Bone marrow (tissue), 2 donors: ENCODE measurements at regions not wholly inside any gene's neighbourhood (a gene's known extent, or its start where the extent isn't known, plus 50 kb on each side); places are given as distances from the start of the nearest gene placed in this dataset.
"Not testable (repeated sequence)": the region's sequence is repeated elsewhere in the genome, so short reads cannot be mapped to it uniquely, and the experiment has no call there.

ENCODE experiments used
- DNase-seq, 2 donors: peaks; one replicate each; lab custom pipeline; 2025; lab: John Stamatoyannopoulos, UW

GRCh38 chr6:154923199-154923869 lies 71.8 kb upstream of the TIAM2 start:
- DNase-seq = no peak

DNA sequence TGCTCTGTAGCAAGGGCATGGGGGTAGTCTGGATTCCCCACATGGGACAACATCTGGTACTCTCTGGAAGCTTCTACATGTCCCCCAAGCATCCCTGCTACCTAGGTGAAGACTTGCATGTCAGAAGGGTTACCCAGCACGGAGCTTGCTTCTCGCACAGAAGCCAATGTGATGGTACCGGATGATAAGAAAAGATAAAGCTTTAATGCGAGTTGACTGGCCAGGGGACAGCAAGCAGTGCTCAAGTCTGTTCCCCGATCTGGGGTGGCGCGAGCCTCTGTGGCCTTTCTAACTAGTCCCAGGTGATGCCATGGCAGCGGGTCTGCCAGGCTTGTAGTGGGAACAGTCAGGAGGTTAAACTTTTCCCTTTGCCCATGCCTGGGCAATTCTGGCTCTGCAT lies 70.0 kb upstream of the TIAM2 start:
- DNase-seq = no peak

DNA sequence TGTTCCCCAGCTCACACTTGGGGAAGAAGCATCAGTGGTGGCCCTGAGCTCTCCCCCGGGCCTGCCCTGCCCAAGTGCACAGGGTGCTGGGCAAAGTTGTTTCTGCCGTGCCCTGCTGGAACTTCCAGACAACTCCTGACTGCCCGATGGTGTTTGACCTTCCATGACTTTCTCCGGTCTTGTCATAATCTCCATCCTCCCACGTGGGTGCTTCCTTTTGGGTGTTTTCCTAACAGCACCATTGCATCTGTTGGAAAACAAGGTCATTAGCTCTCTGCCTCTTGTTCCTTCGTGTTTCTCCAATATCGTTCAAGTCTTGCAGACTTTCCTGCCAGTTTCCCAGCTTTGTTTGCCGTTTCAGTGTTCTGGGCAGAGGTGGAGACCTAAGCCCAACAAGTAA lies 68.7 kb upstream of the TIAM2 start:
- no peak for DNase-seq

DNA sequence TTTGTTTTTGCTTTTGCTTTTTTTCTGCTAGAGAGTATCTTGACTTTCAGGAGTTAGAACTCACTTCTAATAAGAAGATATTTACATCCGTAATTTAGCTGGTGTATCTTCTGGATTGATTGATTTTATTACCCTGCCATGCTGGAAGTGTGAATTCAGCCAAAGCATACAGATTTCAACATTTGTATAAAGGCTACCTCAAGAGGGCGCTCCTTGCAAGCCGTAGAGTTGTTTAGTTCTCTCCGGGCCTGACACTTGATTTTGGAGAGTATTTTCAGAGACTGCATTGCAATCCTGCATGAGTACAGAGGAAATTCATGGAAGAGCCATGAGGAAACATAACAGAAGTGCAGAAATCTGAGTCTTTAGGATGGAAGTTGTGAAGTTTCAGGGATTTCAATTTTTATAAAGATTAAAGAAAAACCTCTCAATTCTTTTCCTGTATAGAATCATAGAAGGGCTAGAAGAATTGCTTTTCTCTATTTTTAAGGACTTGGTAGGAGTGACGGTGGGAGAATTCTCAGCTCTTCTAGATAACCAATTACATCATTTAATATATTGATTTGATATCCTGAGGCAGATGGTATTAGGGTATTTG lies 66.7 kb upstream of the TIAM2 start:
- peak in 1 of 2 donors; percentile 56 for DNase-seq

DNA sequence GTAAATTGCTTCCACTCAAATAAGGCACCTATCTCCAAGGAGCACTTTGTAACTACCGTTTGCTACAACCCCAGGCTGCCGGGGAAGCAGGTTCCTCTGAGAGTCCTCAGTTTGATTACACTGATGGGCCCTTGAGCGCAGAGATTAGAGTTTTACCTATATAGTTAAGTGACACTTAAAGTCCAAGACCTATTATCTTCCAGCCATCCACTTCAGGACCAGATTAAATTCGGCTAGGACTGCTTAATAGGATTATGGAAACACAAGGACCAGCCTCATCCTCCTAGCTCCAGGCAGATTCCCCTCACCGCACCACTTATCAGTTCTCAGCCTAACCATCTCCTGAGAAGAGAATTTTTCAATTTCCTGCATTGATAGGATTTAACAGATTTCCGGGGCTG lies 64.7 kb upstream of the TIAM2 start:
- DNase-seq = no peak

- DNase-seq = peak in 1 of 2 donors; percentile 3
These were observed 63.2 kb upstream of the TIAM2 start for GRCh38 chr6:154931711-154932424.

- DNase-seq = no peak
These were observed 62.5 kb upstream of the TIAM2 start for GRCh38 chr6:154932515-154933027.

DNA sequence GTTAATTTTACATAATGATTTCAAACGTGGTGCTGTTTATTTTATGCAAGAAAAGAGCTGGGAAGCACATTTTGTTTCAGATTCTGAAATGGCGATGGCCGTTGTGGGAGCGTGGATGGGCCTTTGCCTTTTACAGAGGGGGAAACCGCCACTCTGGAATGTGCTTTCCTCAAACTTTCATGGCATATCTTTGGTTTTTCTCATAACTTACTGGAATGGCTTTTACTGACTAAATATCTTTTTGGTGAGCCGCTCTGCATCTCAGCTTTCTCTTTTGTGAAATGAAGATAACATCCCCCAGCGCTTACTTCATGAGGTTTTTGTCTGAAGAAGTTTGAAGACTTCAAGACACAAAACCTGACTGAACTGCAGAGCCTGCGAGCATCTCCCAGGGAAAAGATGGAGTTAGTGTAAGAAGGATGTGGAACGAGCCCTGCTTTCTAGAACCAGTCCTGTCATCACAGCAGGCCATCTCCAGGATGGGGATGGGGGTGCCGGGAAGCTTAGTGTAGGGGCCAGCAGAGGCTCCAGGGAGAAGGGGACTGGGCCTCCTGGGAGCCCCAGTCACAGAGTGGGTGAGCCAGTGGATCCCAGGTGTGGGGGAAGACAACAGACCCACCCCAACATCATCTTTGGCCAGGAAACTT lies 61.8 kb upstream of the TIAM2 start:
- DNase-seq = no peak

GRCh38 chr6:154937306-154938220 lies 57.6 kb upstream of the TIAM2 start:
- DNase-seq = no peak

- no peak for DNase-seq
These were observed 56.9 kb upstream of the TIAM2 start for GRCh38 chr6:154938221-154938580.

DNA sequence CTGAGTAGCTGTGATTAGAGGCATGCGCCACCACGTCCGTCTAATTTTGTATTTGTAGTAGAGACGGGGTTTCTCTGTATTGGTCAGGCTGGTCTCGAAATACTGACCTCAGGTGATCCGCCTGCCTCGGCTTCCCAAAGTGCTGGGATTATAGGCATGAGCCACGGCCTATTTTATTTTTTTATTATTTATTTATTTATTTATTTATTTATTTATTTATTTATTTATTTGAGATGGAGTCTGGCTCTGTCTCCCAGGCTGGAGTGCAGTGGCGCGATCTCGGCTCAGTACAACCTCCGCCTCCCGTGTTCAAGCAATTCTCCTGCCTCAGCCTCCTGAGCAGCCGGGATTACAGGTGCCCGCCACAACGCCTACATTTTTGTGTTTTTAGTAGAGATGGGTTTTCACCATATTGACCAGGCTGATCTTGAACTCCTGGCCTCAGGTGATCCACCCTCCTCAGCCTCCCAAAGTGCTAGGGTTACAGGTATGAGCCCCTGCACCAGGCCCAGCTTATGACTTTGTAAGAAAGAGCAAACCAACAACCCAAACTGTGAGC lies 56.3 kb upstream of the TIAM2 start:
- DNase-seq = not testable (repeated sequence)

- DNase-seq = no peak
These were observed 52.3 kb upstream of the TIAM2 start for GRCh38 chr6:154942770-154943169.

GRCh38 chr6:154945271-154945890 lies 49.7 kb upstream of the TIAM2 start:
- DNase-seq = no peak
